ENCODE measurements at regions not wholly inside any gene's neighbourhood (a gene's known extent, or its start where the extent isn't known, plus 50 kb on each side); places are given as distances from the start of the nearest gene placed in this dataset.

DNA sequence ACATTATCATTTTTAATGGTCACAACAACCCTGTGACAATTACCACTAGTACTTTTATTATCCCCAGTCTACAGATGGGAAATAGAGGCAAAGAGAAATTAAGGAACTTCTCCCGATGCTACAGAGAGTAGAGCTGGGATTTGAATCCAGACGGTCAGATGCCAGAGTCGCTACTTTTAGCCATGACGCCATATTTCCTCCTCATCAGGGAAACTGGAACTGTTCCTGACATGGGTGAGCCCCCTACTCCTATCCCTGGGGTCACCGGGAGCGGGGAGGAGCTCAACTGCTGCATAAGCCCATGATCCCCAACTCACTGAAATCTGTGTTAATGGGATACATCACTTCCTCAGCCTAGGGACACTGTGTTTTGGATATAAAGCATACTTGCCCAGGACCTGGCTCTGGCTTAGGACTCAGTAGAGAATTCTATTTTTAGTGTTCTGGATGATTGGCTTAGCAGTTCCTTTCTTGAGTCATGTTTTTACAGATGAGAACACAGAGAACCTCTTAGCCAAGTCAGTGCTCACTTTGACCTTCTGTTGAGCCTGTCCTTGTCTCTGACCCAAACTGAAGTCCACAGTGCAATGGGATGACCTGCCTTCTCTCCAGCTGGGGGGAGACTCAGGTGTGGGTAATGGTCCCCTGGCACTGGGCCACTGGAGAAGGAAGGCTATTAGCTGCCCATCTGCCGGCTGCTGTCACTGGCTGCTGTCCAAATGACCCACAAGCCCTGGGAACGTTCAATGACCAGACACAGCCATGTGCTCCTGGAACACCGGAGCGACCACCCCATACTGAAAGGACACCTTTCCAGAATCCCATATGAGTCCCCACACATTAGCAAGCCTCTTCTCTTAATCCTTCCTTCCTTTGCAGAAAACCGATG is 90.8 kb upstream of the SHISA3 start:
- DNase-seq: no peak
- Histone ChIP-seq H3F3A (ENCODE audit: insufficient read depth, low read length) (no peaks in the 10 kb centered on the region), H3K79me2 (ENCODE audit: low read length) (no peaks in the 10 kb centered on the region), H3K9ac (ENCODE audit: low read length) (no peak overlapping the region), H3K9me2 (replicated peaks; ENCODE audit: insufficient read depth, low read length) (no peaks in the 10 kb centered on the region), H3K27ac (ENCODE audit: low read length) (no peak overlapping the region), H3K36me3 (replicated peaks; ENCODE audit: insufficient read depth, low read length) (no peaks in the 10 kb centered on the region), H3K4me2 (ENCODE audit: low read depth, low read length) (no peak overlapping the region), H3K4me1 (ENCODE audit: low read length) (no peaks in the 10 kb centered on the region), H4K20me1 (ENCODE audit: insufficient read depth, low read length) (no peaks in the 10 kb centered on the region), H3K27me3 (replicated peaks; ENCODE audit: insufficient read depth, low read length) (no peaks in the 10 kb centered on the region), H2AFZ (ENCODE audit: low read length) (no peak overlapping the region), H3K9me3 (replicated peaks; ENCODE audit: insufficient read depth, low read length) (no peaks in the 10 kb centered on the region), H3K4me3 (ENCODE audit: low read length) (no peak overlapping the region)
- TF ChIP-seq EZH2phosphoT487 (IDR thresholded peaks at IDR 0.05; ENCODE audit: low read length) (no peak), EZH2 (optimal IDR thresholded peaks at IDR 0.05; ENCODE audit: low read depth, low read length) (no peak), CTCF (IDR thresholded peaks at IDR 0.05; ENCODE audit: low read length) (no peak)

- Histone ChIP-seq H4K20me1 (ENCODE audit: insufficient read depth, low read length) (no peaks in the 10 kb centered on the region), H3K4me1 (ENCODE audit: low read length) (no peaks in the 10 kb centered on the region), H3K79me2 (ENCODE audit: low read length) (no peaks in the 10 kb centered on the region), H3K9me3 (replicated peaks; ENCODE audit: insufficient read depth, low read length) (no peaks in the 10 kb centered on the region), H3K4me3 (ENCODE audit: low read length) (no peak overlapping the region), H3F3A (ENCODE audit: insufficient read depth, low read length) (no peaks in the 10 kb centered on the region), H3K9me2 (replicated peaks; ENCODE audit: insufficient read depth, low read length) (no peaks in the 10 kb centered on the region), H3K4me2 (ENCODE audit: low read depth, low read length) (no peak overlapping the region), H3K9ac (ENCODE audit: low read length) (no peak overlapping the region), H3K27ac (ENCODE audit: low read length) (no peak overlapping the region), H2AFZ (ENCODE audit: low read length) (no peak overlapping the region), H3K36me3 (replicated peaks; ENCODE audit: insufficient read depth, low read length) (no peaks in the 10 kb centered on the region), H3K27me3 (replicated peaks; ENCODE audit: insufficient read depth, low read length) (no peaks in the 10 kb centered on the region)
- TF ChIP-seq EZH2phosphoT487 (IDR thresholded peaks at IDR 0.05; ENCODE audit: low read length) (no peak), EZH2 (optimal IDR thresholded peaks at IDR 0.05; ENCODE audit: low read depth, low read length) (no peak), CTCF (IDR thresholded peaks at IDR 0.05; ENCODE audit: low read length) (no peak)
- no peak for DNase-seq
Measured at GRCh38 chr4:42308247-42308646, 89.0 kb upstream of the SHISA3 start.

- no peaks in the 10 kb centered on the region for H3K79me2 ChIP-seq (ENCODE audit: low read length)
- H3K4me1 ChIP-seq (ENCODE audit: low read length): no peaks in the 10 kb centered on the region
- H4K20me1 ChIP-seq (ENCODE audit: insufficient read depth, low read length): no peaks in the 10 kb centered on the region
- no peak overlapping the region for H3K27ac ChIP-seq (ENCODE audit: low read length)
- H3K9me2 ChIP-seq (replicated peaks; ENCODE audit: insufficient read depth, low read length): no peaks in the 10 kb centered on the region
- no peaks in the 10 kb centered on the region for H3K9me3 ChIP-seq (replicated peaks; ENCODE audit: insufficient read depth, low read length)
- no peaks in the 10 kb centered on the region for H3F3A ChIP-seq (ENCODE audit: insufficient read depth, low read length)
- no peaks in the 10 kb centered on the region for H3K27me3 ChIP-seq (replicated peaks; ENCODE audit: insufficient read depth, low read length)
- no peak for DNase-seq
- no peak overlapping the region for H3K9ac ChIP-seq (ENCODE audit: low read length)
- H3K4me3 ChIP-seq (ENCODE audit: low read length): no peak overlapping the region
- H3K36me3 ChIP-seq (replicated peaks; ENCODE audit: insufficient read depth, low read length): no peaks in the 10 kb centered on the region
- H3K4me2 ChIP-seq (ENCODE audit: low read depth, low read length): no peak overlapping the region
- TF ChIP-seq EZH2 (optimal IDR thresholded peaks at IDR 0.05; ENCODE audit: low read depth, low read length) (no peak), EZH2phosphoT487 (IDR thresholded peaks at IDR 0.05; ENCODE audit: low read length) (no peak), CTCF (IDR thresholded peaks at IDR 0.05; ENCODE audit: low read length) (no peak)
- no peak overlapping the region for H2AFZ ChIP-seq (ENCODE audit: low read length)
Measured at GRCh38 chr4:42309361-42310260, 87.7 kb upstream of the SHISA3 start.
